ENCODE measurements at regions not wholly inside any gene's neighbourhood (a gene's known extent, or its start where the extent isn't known, plus 50 kb on each side); places are given as distances from the start of the nearest gene placed in this dataset.

- DNase-seq: no peak
These were observed 132.0 kb downstream of the RFLNA start for GRCh38 chr12:124426594-124427555.

DNA sequence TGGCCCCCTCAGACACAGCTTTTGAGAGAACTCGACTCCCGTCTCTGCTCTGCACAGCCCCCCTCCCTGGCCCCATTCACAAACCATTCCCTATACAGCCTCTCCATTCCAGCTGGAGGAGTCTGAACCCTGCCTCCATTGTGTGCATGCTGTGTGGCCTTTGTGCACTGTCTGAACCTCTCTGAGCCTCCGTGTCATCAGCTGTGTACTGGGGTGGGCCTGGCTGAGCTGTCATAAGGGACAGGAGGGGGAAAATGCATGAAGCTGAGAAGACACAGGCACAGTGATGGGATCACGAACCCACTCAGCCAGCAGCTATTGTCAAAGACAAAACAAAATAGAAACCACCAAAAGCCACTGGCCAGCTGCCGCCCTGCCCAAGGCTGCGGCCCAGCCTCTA lies 130.8 kb downstream of the RFLNA start:
- DNase-seq: no peak

- DNase-seq: no peak
These were observed 129.6 kb downstream of the RFLNA start for GRCh38 chr12:124424516-124424905.

DNA sequence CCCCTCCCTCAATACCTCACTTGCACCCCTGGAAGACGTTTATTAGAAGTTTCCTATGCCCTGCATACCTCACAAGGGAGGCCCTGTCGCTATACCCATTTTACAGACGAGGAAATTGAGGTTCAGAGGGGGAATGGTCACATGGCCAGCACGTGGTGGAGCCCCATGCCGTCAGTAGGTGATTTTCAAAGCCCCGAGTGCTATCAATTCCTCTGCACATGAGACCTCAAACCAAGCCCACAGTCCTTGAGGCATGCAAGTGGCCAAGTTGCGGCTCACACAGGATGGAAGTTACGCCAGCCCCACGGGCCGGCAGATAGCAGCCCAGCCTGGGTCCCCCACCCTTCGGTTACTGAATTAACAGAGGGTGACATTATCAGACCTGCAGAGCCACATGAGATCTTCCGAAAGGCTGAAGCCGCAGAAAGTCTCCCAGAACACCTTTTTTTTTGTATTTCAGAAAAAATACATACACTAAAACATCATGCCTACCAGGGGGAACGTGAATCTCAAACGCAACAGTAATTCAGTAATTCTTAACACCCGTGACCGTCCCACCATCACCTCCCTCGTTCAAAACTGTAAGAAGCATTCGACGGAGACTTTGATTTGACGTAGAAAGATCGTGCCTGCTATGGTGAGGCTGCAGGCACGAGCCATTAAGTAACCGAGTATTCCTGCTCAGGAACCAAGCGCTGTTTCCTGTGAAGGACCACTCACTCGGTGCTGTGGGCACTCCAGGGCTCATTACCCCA lies 129.0 kb downstream of the RFLNA start:
- DNase-seq: no peak

DNA sequence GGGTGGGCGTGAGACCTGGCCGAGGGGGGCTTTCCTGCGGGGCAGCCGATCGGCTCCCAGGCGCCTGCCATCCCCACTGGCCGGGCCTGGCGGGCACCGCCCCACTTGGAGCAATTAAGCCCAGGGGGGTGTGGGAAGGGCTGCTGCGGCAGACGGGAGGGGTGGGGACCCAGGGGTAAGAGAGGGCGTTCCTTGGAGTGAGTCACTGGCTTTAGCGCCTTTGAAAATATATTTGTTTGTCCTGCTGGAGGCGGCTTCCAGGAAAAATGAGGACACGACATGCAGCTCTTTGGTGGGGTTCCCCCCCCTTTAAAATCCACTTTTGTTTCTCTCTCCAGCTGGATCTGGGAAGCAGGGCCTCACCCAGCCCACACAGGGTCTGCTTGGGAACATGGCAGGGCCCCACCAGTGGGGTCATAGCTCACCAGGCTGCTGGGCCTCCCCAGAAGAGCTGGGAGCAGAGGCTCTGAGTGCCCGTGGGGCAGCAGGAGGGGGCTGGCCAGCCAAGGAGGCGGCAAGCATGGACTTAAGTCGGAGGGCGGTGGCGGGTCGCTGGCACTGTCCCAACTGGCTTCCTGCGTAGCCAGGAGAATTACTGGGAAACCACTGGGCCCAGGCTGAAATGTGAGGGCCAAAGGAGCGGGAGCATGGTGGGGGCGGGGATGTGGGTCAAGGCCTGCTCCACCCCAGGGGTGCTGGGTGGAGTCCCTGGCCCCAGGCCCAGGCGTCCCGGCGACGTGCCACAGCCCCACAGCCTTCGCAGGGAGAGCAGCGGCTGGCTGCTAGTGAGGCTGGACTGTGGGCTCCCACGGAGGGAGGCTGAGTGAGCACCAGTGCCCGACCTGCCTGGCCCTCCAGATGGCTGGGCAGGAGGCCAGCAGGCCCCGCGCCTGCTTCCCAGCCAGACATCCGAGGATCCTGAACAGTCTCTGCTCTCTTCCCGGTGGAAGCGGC lies 128.0 kb downstream of the RFLNA start:
- DNase-seq: no peak

DNA sequence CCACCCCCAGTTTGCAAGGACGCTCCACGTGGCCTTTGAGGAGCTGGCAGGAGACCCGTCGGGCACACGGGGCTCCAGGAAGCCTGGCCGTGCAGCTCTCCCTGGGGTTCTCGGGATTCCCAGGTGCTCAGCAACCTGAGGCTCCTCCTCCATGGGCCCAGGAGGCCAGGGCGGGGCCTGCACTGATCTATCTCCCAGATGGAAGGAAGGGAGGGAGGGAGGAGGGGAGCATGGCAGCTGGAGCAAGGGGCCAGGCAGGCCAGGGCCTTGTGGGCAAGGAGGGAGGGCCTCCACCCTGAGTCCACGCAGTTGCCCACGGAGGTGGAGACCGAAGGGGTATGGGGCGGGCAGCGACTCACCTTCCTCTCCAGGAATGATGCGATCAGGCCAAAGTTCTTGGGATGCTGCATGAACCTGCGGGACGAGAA lies 127.3 kb downstream of the RFLNA start:
- no peak for DNase-seq

DNA sequence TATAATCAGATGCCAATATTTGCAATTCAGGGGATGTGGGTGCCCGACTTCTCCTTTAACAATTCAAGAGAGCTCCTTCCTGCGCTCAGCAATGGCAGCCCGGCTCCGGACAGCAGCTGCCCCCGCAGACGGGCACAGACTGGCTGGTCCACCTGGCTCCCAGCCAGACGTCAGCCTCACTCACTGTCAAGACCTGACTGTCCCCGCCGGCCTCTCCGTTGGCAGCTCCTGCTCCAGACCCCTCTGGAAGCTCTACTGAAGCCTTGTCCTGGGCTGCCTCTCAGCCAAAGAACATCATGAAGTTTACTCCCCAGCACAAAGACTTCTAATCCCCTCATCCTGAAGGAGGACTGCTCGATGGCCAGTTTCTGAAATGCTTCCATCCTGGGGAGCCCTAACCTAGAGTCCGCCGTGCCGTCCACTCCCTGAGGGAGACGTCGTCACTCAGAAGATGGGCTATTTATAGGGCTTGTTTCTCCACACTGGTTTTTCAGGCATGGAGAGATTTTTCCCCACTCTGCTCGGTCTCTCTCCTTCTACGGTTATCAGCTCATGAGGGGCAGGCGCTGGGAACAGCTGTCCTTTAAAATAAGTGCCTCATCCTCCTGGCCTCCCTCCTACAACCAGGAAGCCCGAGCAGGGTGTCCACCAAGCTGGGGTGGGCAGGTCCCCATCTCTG lies 126.2 kb downstream of the RFLNA start:
- no peak for DNase-seq

- no peak for DNase-seq
These were observed 125.4 kb downstream of the RFLNA start for GRCh38 chr12:124420041-124420995.

- no peak for DNase-seq
These were observed 124.6 kb downstream of the RFLNA start for GRCh38 chr12:124419292-124420040.

- no peak for DNase-seq
These were observed 123.9 kb downstream of the RFLNA start for GRCh38 chr12:124418791-124419190.

- no peak for DNase-seq
These were observed 123.3 kb downstream of the RFLNA start for GRCh38 chr12:124418156-124418555.

- DNase-seq: no peak
These were observed 121.9 kb downstream of the RFLNA start for GRCh38 chr12:124416516-124417395.

DNA sequence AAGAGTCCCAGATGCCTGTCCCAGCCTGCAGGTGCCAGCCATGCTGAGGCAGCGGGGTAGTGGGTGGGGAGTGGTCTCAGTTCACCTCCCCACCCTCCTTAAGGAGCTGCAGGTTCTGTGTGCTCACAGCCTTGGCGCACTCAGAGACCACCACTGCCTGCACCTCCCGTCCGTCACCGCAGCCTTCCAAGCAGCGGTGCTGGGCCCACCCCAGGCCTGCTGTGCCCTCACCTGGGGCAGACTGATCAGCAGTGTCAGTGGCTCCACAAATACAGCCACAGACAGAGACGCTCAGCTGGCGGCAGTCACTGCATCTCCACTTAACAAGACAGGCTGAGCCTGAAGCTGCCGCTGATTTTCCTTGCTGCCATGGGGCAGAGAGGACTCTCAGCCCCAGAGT lies 120.2 kb downstream of the RFLNA start:
- no peak for DNase-seq

- DNase-seq: no peak
These were observed 119.0 kb downstream of the RFLNA start for GRCh38 chr12:124413915-124414314.

GRCh38 chr12:124413401-124413800 lies 118.5 kb downstream of the RFLNA start:
- no peak for DNase-seq

- no peak for DNase-seq
These were observed 117.7 kb downstream of the RFLNA start for GRCh38 chr12:124412646-124413015.

GRCh38 chr12:124411953-124412645 lies 117.2 kb downstream of the RFLNA start:
- DNase-seq: no peak

GRCh38 chr12:124411281-124411878 lies 116.5 kb downstream of the RFLNA start:
- DNase-seq: no peak
